Body of pancreas (tissue), 4 donors: ENCODE measurements at regions not wholly inside any gene's neighbourhood (a gene's known extent, or its start where the extent isn't known, plus 50 kb on each side); places are given as distances from the start of the nearest gene placed in this dataset.

Experiments
- CTCF ChIP-seq, 7 experiments: fragments of 450-650 bp in 4 of 7; fragments of 200-600 bp in 3 of 7; sonication (generic) in 3 of 7; IDR thresholded peaks; one replicate each; pipeline ENCODE4 v1.5.1; 2016 to 2019; ENCODE audit warnings: antibody characterized with exemption in 7 of 7
- POLR2A ChIP-seq, 3 donors: fragments of 450-650 bp; IDR thresholded peaks; one replicate each; pipeline ENCODE4 v1.6.1; 2016; ENCODE audit warnings: antibody characterized with exemption in 3 of 3, mild to moderate bottlenecking in 2 of 3

- TF ChIP-seq CTCF (IDR thresholded peaks at IDR 0.05) (no peak), POLR2A (IDR thresholded peaks at IDR 0.05) (no peak)
Measured at GRCh38 chr14:61619494-61619893, 75.8 kb upstream of the HIF1A start.
